ENCODE measurements at regions not wholly inside any gene's neighbourhood (a gene's known extent, or its start where the extent isn't known, plus 50 kb on each side); places are given as distances from the start of the nearest gene placed in this dataset.

DNA sequence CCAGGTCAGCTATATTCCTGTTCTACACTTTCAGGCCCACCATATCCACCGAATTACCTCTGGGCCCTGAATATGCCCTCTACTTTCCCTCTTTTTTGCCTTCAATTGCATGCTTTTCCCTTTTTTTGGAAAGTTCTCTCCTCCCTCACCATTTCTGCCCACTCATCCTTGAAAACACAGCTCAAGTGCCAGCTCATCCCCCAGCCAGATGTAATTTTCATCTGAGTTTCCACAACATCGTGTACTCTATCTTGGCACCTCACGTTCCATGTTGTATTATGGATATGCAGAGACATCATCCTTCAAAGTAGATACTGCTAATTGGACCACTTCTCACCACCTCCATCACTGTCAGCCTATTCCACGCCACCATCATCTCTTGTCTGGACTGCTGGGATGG lies 129.8 kb upstream of the HSD17B12 start:
- Mint-ChIP-seq H3K4me1 (ENCODE audit: low read depth, unreplicated experiment) (no peaks in the 10 kb centered on the region), H3K27me3 (ENCODE audit: insufficient read depth, unreplicated experiment) (peaks cover 20% of the 10 kb centered on the region), H3K9me3 (ENCODE audit: unreplicated experiment) (peaks cover 7% of the 10 kb centered on the region), H3K27ac (ENCODE audit: unreplicated experiment) (no peak overlapping the region), H3K36me3 (ENCODE audit: insufficient read depth, unreplicated experiment) (no peaks in the 10 kb centered on the region), H3K4me3 (ENCODE audit: unreplicated experiment) (no peak overlapping the region)
- Histone ChIP-seq H3K4me3 (ENCODE audit: low read depth, low read length) (no peak overlapping the region), H3K36me3 (ENCODE audit: control insufficient read depth, insufficient read depth, low read length) (no peaks in the 10 kb centered on the region), H3K27me3 (replicated peaks; ENCODE audit: control insufficient read depth, insufficient read depth, low read length) (no peaks in the 10 kb centered on the region), H3K9me3 (no peaks in the 10 kb centered on the region), H3K4me1 (no peaks in the 10 kb centered on the region)
- TF ChIP-seq, protein P1, sequence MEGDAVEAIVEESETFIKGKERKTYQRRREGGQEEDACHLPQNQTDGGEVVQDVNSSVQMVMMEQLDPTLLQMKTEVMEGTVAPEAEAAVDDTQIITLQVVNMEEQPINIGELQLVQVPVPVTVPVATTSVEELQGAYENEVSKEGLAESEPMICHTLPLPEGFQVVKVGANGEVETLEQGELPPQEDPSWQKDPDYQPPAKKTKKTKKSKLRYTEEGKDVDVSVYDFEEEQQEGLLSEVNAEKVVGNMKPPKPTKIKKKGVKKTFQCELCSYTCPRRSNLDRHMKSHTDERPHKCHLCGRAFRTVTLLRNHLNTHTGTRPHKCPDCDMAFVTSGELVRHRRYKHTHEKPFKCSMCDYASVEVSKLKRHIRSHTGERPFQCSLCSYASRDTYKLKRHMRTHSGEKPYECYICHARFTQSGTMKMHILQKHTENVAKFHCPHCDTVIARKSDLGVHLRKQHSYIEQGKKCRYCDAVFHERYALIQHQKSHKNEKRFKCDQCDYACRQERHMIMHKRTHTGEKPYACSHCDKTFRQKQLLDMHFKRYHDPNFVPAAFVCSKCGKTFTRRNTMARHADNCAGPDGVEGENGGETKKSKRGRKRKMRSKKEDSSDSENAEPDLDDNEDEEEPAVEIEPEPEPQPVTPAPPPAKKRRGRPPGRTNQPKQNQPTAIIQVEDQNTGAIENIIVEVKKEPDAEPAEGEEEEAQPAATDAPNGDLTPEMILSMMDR (IDR thresholded peaks at IDR 0.05; ENCODE audit: insufficient read depth in 1 of 2, low read depth in 1 of 2, low read length in 1 of 2, severe bottlenecking in 1 of 2, unreplicated experiment in 1 of 2): no peak
- BruUV-seq (replicated peaks): no TSS peak
- intact Hi-C loops (cut with micrococcal nuclease; ENCODE audit: unreplicated experiment): no loop called here
- no peak for DNase-seq
- POLR2A ChIA-PET: interaction anchor here (0.6 kb wide), 1 partner anchor 54 kb away, joined by 3 read pairs; no protein-coding TSS in a partner anchor
- CTCF ChIA-PET: no interaction called here

DNA sequence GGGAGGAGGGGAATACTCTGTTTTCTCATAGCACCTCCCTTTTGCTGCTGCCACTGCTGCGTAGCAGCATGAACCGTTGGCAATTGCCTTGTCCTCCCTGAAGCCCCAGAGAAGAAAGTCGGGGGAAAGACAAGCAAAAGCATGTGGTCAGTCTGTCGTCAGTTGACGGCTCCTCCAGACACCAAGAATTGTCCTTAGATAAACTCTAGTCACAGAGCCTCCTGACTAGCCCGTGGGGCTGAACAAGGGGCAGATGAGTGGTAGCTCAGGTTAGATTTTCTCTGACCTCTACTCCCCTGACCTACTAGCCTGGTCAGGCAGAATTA lies 126.4 kb upstream of the HSD17B12 start:
- Mint-ChIP-seq H3K4me3 (ENCODE audit: unreplicated experiment) (no peak overlapping the region), H3K36me3 (ENCODE audit: insufficient read depth, unreplicated experiment) (no peaks in the 10 kb centered on the region), H3K4me1 (ENCODE audit: low read depth, unreplicated experiment) (peaks cover 7% of the 10 kb centered on the region), H3K27me3 (ENCODE audit: insufficient read depth, unreplicated experiment) (peaks cover 29% of the 10 kb centered on the region), H3K9me3 (ENCODE audit: unreplicated experiment) (peaks cover 7% of the 10 kb centered on the region), H3K27ac (ENCODE audit: unreplicated experiment) (no peak overlapping the region)
- Histone ChIP-seq H3K4me3 (ENCODE audit: low read depth, low read length) (no peak overlapping the region), H3K36me3 (ENCODE audit: control insufficient read depth, insufficient read depth, low read length) (no peaks in the 10 kb centered on the region), H3K27me3 (replicated peaks; ENCODE audit: control insufficient read depth, insufficient read depth, low read length) (no peaks in the 10 kb centered on the region), H3K4me1 (no peaks in the 10 kb centered on the region), H3K9me3 (no peaks in the 10 kb centered on the region)
- POLR2A ChIA-PET: no interaction called here
- DNase-seq: no peak
- intact Hi-C loops (cut with micrococcal nuclease; ENCODE audit: unreplicated experiment): no loop called here
- CTCF ChIA-PET: no interaction called here
- TF ChIP-seq, protein P1 (IDR thresholded peaks at IDR 0.05; ENCODE audit: insufficient read depth in 1 of 2, low read depth in 1 of 2, low read length in 1 of 2, severe bottlenecking in 1 of 2, unreplicated experiment in 1 of 2): no peak
- BruUV-seq (replicated peaks): no TSS peak

DNA sequence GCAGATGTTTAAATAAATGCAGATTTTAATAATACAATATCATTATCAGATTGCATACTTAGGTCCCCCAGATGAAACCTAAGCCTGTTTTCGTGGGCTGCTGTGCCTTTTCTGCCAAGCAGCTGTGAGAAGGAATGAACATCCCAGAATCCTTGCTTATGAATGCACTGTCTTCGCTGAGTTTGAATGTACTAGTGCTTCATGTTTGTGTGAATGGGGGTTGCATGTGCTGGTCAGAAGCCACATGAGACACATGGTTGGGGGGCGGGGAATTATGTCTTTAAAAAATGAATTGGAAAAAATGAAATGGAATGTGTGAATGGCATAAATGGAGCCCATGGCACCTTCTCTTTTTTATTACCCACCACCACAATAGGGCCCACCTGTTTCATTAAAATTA lies 125.4 kb upstream of the HSD17B12 start:
- Mint-ChIP-seq H3K27me3 (ENCODE audit: insufficient read depth, unreplicated experiment) (peaks cover 26% of the 10 kb centered on the region), H3K36me3 (ENCODE audit: insufficient read depth, unreplicated experiment) (no peaks in the 10 kb centered on the region), H3K9me3 (ENCODE audit: unreplicated experiment) (peaks cover 1% of the 10 kb centered on the region), H3K4me3 (ENCODE audit: unreplicated experiment) (no peak overlapping the region), H3K4me1 (ENCODE audit: low read depth, unreplicated experiment) (peaks cover 7% of the 10 kb centered on the region), H3K27ac (ENCODE audit: unreplicated experiment) (no peak overlapping the region)
- Histone ChIP-seq H3K9me3 (no peaks in the 10 kb centered on the region), H3K27me3 (replicated peaks; ENCODE audit: control insufficient read depth, insufficient read depth, low read length) (peaks cover 2% of the 10 kb centered on the region; the same call in 1 of the 2 replicates), H3K36me3 (ENCODE audit: control insufficient read depth, insufficient read depth, low read length) (no peaks in the 10 kb centered on the region), H3K4me3 (ENCODE audit: low read depth, low read length) (no peak overlapping the region), H3K4me1 (no peaks in the 10 kb centered on the region)
- ChIA-PET POLR2A (no interaction called here), CTCF (interaction anchor here (0.8 to 1.1 kb wide), 2 partner anchors 11 to 12 kb away, joined by 3 to 4 read pairs; no protein-coding TSS in a partner anchor)
- no peak for DNase-seq
- no TSS peak for BruUV-seq (replicated peaks)
- TF ChIP-seq, protein P1 (IDR thresholded peaks at IDR 0.05; ENCODE audit: insufficient read depth in 1 of 2, low read depth in 1 of 2, low read length in 1 of 2, severe bottlenecking in 1 of 2, unreplicated experiment in 1 of 2): no peak
- intact Hi-C loops (cut with micrococcal nuclease; ENCODE audit: unreplicated experiment): no loop called here
